ENCODE measurements at regions not wholly inside any gene's neighbourhood (a gene's known extent, or its start where the extent isn't known, plus 50 kb on each side); places are given as distances from the start of the nearest gene placed in this dataset.

DNA sequence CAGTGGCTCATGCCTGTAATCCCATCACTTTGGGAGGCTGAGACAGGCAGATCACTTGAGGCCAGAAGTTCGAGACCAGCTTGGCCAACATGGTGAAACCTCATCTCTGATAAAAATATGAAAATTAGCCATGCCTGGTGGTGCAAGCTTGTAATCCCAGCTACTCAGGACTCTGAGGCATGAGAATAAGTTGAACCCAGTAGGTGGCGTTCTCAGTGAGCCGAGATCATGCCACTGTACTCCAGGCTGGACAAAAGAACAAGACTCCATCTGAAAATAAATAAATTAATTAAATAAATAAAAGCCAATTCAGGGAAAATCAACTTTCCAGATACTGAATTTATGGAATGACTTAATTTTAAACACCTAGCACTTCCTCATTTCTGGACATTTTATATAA, 1722.1 kb downstream of the MAT2B start:
- Histone ChIP-seq H3K9ac (ENCODE audit: control insufficient read depth, extremely low read depth, insufficient read depth, low read length) (no peak overlapping the region), H3K4me3 (ENCODE audit: control insufficient read depth in 2 of 3, extremely low read depth in 1 of 3, insufficient read depth in 2 of 3, low read depth in 1 of 3, low read length in 3 of 3) (no peak overlapping the region), H3K27me3 (ENCODE audit: control insufficient read depth, extremely low read depth, insufficient read depth, low read length) (no peaks in the 10 kb centered on the region), H2AFZ (ENCODE audit: control insufficient read depth, low read length) (no peak overlapping the region), H3K36me3 (ENCODE audit: control insufficient read depth in 2 of 2, extremely low read depth in 1 of 2, insufficient read depth in 2 of 2, low read length in 2 of 2) (no peaks in the 10 kb centered on the region), H3K79me2 (ENCODE audit: control insufficient read depth, insufficient read depth, low read length) (no peaks in the 10 kb centered on the region), H3K27ac (ENCODE audit: control insufficient read depth, insufficient read depth, low read length) (no peak overlapping the region), H3K9me1 (ENCODE audit: control insufficient read depth, extremely low read depth, insufficient read depth, low read length) (no peaks in the 10 kb centered on the region), H3K4me2 (ENCODE audit: control insufficient read depth, extremely low read depth, insufficient read depth, low read depth, low read length) (no peak overlapping the region), H4K20me1 (ENCODE audit: control insufficient read depth, extremely low read depth, insufficient read depth, low read length) (no peaks in the 10 kb centered on the region), H3K4me1 (ENCODE audit: control insufficient read depth, extremely low read depth, insufficient read depth, low read length) (no peaks in the 10 kb centered on the region), H3K9me3 (ENCODE audit: control insufficient read depth, low read depth, low read length) (no peaks in the 10 kb centered on the region)
- dilution Hi-C loops (cut with MboI; ENCODE audit: extremely low pct_ligation_motif_present, low sequenced_read_pairs), result no loop called here
- DNase-seq (ENCODE audit: low read depth, low spot score) (no peak), FAIRE-seq (no peak)
- TF ChIP-seq EZH2 (IDR thresholded peaks at IDR 0.05; ENCODE audit: low read length), result no peak
- TF ChIP-seq, protein P1, sequence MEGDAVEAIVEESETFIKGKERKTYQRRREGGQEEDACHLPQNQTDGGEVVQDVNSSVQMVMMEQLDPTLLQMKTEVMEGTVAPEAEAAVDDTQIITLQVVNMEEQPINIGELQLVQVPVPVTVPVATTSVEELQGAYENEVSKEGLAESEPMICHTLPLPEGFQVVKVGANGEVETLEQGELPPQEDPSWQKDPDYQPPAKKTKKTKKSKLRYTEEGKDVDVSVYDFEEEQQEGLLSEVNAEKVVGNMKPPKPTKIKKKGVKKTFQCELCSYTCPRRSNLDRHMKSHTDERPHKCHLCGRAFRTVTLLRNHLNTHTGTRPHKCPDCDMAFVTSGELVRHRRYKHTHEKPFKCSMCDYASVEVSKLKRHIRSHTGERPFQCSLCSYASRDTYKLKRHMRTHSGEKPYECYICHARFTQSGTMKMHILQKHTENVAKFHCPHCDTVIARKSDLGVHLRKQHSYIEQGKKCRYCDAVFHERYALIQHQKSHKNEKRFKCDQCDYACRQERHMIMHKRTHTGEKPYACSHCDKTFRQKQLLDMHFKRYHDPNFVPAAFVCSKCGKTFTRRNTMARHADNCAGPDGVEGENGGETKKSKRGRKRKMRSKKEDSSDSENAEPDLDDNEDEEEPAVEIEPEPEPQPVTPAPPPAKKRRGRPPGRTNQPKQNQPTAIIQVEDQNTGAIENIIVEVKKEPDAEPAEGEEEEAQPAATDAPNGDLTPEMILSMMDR (optimal IDR thresholded peaks at IDR 0.05 in 1 of 3, IDR thresholded peaks at IDR 0.05 in 1 of 3, conservative IDR thresholded peaks at IDR 0.05 in 1 of 3; ENCODE audit: extremely low read depth in 1 of 3, insufficient read depth in 2 of 3, low read length in 3 of 3), result peak in 2 of 3 experiments; percentile 2 to 26

DNA sequence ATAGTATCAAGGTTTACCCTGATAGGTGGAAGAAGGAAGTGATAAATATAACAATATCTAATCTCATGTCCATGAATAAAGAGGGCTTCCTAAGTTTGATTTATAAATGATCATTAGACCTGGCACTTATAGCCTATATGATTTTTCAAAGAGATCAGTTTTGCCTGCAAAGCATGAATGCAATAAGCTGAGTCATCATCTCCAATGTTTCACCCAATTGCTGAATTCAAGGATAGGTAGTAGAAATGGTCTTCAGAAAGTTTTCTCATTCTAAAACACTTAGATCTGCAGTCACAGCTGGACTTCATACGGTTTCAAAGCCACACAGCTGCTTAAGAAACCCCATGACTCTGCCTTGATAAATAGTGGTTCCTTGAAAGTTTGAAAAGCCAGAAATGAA, 1722.8 kb downstream of the MAT2B start:
- no peak overlapping the region for H3K4me2 ChIP-seq (ENCODE audit: control insufficient read depth, extremely low read depth, insufficient read depth, low read depth, low read length)
- no peak overlapping the region for H3K9ac ChIP-seq (ENCODE audit: control insufficient read depth, extremely low read depth, insufficient read depth, low read length)
- H3K27ac ChIP-seq (ENCODE audit: control insufficient read depth, insufficient read depth, low read length), result no peak overlapping the region
- no peak overlapping the region for H3K4me3 ChIP-seq (ENCODE audit: control insufficient read depth in 2 of 3, extremely low read depth in 1 of 3, insufficient read depth in 2 of 3, low read depth in 1 of 3, low read length in 3 of 3)
- no peaks in the 10 kb centered on the region for H3K27me3 ChIP-seq (ENCODE audit: control insufficient read depth, extremely low read depth, insufficient read depth, low read length)
- H2AFZ ChIP-seq (ENCODE audit: control insufficient read depth, low read length), result no peak overlapping the region
- DNase-seq (ENCODE audit: low read depth, low spot score) (no peak), FAIRE-seq (no peak)
- H3K79me2 ChIP-seq (ENCODE audit: control insufficient read depth, insufficient read depth, low read length), result no peaks in the 10 kb centered on the region
- dilution Hi-C loops (cut with MboI; ENCODE audit: extremely low pct_ligation_motif_present, low sequenced_read_pairs), result no loop called here
- no peaks in the 10 kb centered on the region for H3K9me1 ChIP-seq (ENCODE audit: control insufficient read depth, extremely low read depth, insufficient read depth, low read length)
- no peaks in the 10 kb centered on the region for H3K4me1 ChIP-seq (ENCODE audit: control insufficient read depth, extremely low read depth, insufficient read depth, low read length)
- no peaks in the 10 kb centered on the region for H4K20me1 ChIP-seq (ENCODE audit: control insufficient read depth, extremely low read depth, insufficient read depth, low read length)
- TF ChIP-seq EZH2 (IDR thresholded peaks at IDR 0.05; ENCODE audit: low read length), result no peak
- TF ChIP-seq, protein P1 (optimal IDR thresholded peaks at IDR 0.05 in 1 of 3, IDR thresholded peaks at IDR 0.05 in 1 of 3, conservative IDR thresholded peaks at IDR 0.05 in 1 of 3; ENCODE audit: extremely low read depth in 1 of 3, insufficient read depth in 2 of 3, low read length in 3 of 3), result no peak
- no peaks in the 10 kb centered on the region for H3K36me3 ChIP-seq (ENCODE audit: control insufficient read depth in 2 of 2, extremely low read depth in 1 of 2, insufficient read depth in 2 of 2, low read length in 2 of 2)
- no peaks in the 10 kb centered on the region for H3K9me3 ChIP-seq (ENCODE audit: control insufficient read depth, low read depth, low read length)

All from keratinocyte (primary cell).